Activated T-helper 2 cell treated with anti-CD3 and anti-CD28 coated beads, Interferon-gamma antibody, Interleukin-2, Interleukin-4, amounts not matched to agents 10 μg/mL and 5 μg/mL and 100 μg/mL, durations not matched to agents 14 hours and 24 hours and 36 hours (primary cell): ENCODE measurements at regions not wholly inside any gene's neighbourhood (a gene's known extent, or its start where the extent isn't known, plus 50 kb on each side); places are given as distances from the start of the nearest gene placed in this dataset.

Experiments used
- DNase-seq: peaks from one replicate; pipeline ENCODE4 v3.0.0; 2021; ENCODE audit warnings: low spot score
- H3K27ac Mint-ChIP-seq: one replicate; pipeline ENCODE4 v1.8.0; 2021; ENCODE audit warnings: mixed read lengths
- H3K27me3 Mint-ChIP-seq: one replicate; pipeline ENCODE4 v1.8.0; 2021; ENCODE audit warnings: low read depth, mixed read lengths
- H3K36me3 Mint-ChIP-seq: one replicate; pipeline ENCODE4 v1.8.0; 2021; ENCODE audit warnings: low read depth, mixed read lengths
- H3K4me1 Mint-ChIP-seq: one replicate; pipeline ENCODE4 v1.8.0; 2021; ENCODE audit warnings: low read depth, mixed read lengths
- H3K4me3 Mint-ChIP-seq: one replicate; pipeline ENCODE4 v1.8.0; 2021; ENCODE audit warnings: low read depth, mild to moderate bottlenecking, moderate library complexity, mixed read lengths
- H3K9me3 Mint-ChIP-seq: one replicate; pipeline ENCODE4 v1.8.0; 2021; ENCODE audit warnings: mixed read lengths
- intact Hi-C: fragments of 100-400 bp; cut with micrococcal nuclease; formaldehyde crosslinking; loops from one replicate; pipeline ENCODE4 v1.15.1; 2023

GRCh38 chr4:127131527-127131926, 501.2 kb upstream of the INTU start:
- Mint-ChIP-seq H3K9me3 (peaks cover 8% of the 10 kb centered on the region), H3K27ac (no peak overlapping the region), H3K36me3 (no peaks in the 10 kb centered on the region), H3K4me3 (no peak overlapping the region), H3K4me1 (no peaks in the 10 kb centered on the region), H3K27me3 (no peaks in the 10 kb centered on the region)
- DNase-seq = no peak
- intact Hi-C loops = no loop called here

GRCh38 chr4:127134490-127134889, 498.3 kb upstream of the INTU start:
- Mint-ChIP-seq H3K27me3 (no peaks in the 10 kb centered on the region), H3K4me1 (no peaks in the 10 kb centered on the region), H3K36me3 (no peaks in the 10 kb centered on the region), H3K9me3 (peaks cover 4% of the 10 kb centered on the region), H3K4me3 (no peak overlapping the region), H3K27ac (no peak overlapping the region)
- intact Hi-C loops = no loop called here
- DNase-seq = no peak

DNA sequence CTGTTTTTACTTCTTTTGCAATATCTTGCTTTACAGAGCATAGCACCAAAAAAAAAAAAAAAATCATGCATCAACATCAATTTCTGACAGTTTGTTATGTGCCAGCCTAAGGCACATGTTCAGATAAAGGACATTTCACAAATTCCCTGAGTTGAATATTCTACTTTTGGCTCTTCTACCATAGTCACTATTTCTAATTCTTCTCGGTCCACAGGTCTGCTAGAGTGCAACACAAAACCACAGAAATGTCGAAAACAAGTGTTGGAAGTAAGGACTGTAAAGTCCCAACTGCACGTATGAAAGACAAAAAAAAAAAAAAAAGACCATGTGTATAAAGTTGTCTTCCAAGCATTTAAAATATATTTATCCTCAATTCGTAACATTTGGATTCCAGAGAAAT, 494.2 kb upstream of the INTU start:
- Mint-ChIP-seq H3K27ac (no peak overlapping the region), H3K9me3 (no peaks in the 10 kb centered on the region), H3K4me1 (no peaks in the 10 kb centered on the region), H3K27me3 (no peaks in the 10 kb centered on the region), H3K36me3 (no peaks in the 10 kb centered on the region), H3K4me3 (no peak overlapping the region)
- DNase-seq = no peak
- intact Hi-C loops = no loop called here

GRCh38 chr4:127139788-127140286, 492.9 kb upstream of the INTU start:
- DNase-seq = no peak
- Mint-ChIP-seq H3K9me3 (no peaks in the 10 kb centered on the region), H3K4me3 (no peak overlapping the region), H3K27me3 (no peaks in the 10 kb centered on the region), H3K4me1 (no peaks in the 10 kb centered on the region), H3K36me3 (no peaks in the 10 kb centered on the region), H3K27ac (no peak overlapping the region)
- intact Hi-C loops = no loop called here

DNA sequence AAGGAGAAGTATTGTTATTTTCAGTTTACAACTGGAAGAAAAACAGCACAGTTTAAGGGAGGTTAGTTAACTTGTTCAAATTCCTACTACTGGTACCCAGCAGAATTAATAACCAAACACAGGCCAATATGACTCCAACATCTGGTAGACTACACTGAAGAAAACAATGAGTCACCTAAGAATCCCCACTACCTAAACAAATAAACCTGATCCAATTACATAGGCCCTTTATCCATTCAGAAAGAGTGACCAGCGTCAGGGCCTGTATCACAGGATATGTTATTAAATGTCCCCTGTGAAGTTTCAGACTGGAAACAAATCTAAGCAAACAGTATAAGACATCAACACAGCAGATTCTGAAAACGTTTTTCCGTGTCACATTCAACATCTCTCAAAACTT, 492.5 kb upstream of the INTU start:
- H3K36me3 Mint-ChIP-seq = no peaks in the 10 kb centered on the region
- DNase-seq = no peak
- H3K27me3 Mint-ChIP-seq = no peaks in the 10 kb centered on the region
- H3K9me3 Mint-ChIP-seq = no peaks in the 10 kb centered on the region
- intact Hi-C loops = no loop called here
- no peaks in the 10 kb centered on the region for H3K4me1 Mint-ChIP-seq
- H3K27ac Mint-ChIP-seq = no peak overlapping the region
- H3K4me3 Mint-ChIP-seq = no peak overlapping the region

DNA sequence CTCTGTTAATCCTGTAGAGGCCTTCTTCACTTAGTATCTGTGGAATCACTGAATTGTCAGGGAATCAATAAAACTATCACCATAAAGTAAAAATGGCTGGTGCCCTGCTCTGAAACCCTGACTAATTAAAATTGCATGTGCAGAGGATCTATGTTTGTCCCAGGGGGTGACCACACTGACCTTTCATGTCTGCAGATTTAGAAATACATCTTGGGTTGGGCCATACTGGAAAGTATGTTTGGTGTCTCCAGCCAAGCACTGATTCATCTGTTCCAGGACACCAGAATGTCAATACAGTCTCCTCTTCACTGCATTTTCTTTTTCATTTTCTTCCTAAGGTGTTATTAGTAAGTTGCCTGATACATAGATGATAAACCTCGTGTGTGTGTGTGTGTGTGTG, 490.9 kb upstream of the INTU start:
- intact Hi-C loops = no loop called here
- DNase-seq = no peak
- Mint-ChIP-seq H3K27me3 (no peaks in the 10 kb centered on the region), H3K36me3 (no peaks in the 10 kb centered on the region), H3K4me3 (no peak overlapping the region), H3K27ac (no peak overlapping the region), H3K4me1 (no peaks in the 10 kb centered on the region), H3K9me3 (no peaks in the 10 kb centered on the region)

GRCh38 chr4:127143460-127144195, 489.1 kb upstream of the INTU start:
- intact Hi-C loops = no loop called here
- H3K27me3 Mint-ChIP-seq = no peaks in the 10 kb centered on the region
- no peaks in the 10 kb centered on the region for H3K36me3 Mint-ChIP-seq
- DNase-seq = no peak
- H3K4me3 Mint-ChIP-seq = no peak overlapping the region
- H3K4me1 Mint-ChIP-seq = no peaks in the 10 kb centered on the region
- peaks cover 7% of the 10 kb centered on the region for H3K9me3 Mint-ChIP-seq
- no peak overlapping the region for H3K27ac Mint-ChIP-seq

DNA sequence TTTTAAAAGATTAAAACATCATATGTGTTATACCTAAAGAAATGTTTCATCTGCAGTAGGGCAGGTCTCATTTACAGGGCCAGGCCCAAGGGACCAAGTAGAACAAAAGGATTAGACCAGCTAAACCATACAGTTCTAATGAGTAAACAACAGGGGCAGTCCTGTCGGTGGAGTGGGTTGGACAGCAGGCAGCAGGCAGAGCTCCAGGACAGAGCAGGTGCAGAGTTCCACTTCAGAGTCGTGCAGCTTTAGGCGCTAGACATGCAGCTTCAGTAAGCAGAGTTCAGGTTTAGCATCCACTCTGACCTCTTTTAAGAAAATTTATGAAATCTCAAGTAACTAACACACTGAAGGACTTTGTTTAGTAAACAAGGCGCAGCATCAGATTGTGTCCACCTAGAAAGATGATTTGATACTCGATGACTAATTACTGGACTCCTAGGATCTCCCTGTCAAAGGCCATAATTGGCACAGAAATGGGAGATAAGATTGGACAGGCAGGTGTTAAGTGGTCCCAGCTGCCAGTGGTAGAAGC, 487.7 kb upstream of the INTU start:
- Mint-ChIP-seq H3K27me3 (no peaks in the 10 kb centered on the region), H3K9me3 (peaks cover 12% of the 10 kb centered on the region), H3K36me3 (no peaks in the 10 kb centered on the region), H3K27ac (no peak overlapping the region), H3K4me3 (no peak overlapping the region), H3K4me1 (no peaks in the 10 kb centered on the region)
- DNase-seq = no peak
- intact Hi-C loops = no loop called here

GRCh38 chr4:127148165-127148564, 484.6 kb upstream of the INTU start:
- Mint-ChIP-seq H3K4me3 (no peak overlapping the region), H3K9me3 (peaks cover 20% of the 10 kb centered on the region), H3K4me1 (no peaks in the 10 kb centered on the region), H3K36me3 (no peaks in the 10 kb centered on the region), H3K27ac (no peak overlapping the region), H3K27me3 (no peaks in the 10 kb centered on the region)
- no peak for DNase-seq
- intact Hi-C loops = no loop called here

DNA sequence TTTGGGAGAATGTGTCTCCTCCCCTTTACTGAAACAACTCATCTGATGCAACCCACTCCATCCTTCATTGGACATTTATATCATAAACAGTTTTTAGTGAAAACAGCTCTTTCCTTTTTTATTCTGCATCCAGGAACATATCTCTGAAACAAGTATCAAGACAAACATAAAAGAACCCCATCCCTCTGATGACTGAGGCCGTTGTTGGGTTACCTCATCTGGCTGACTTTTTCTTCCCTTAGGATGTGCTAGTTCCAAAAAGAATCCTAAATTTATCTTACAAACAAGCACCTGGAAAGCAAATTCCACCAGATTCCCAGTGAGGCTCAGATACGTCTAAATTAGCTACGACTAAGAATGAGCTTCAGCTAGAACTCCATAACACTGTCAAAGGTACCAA, 483.7 kb upstream of the INTU start:
- intact Hi-C loops = no loop called here
- DNase-seq = no peak
- Mint-ChIP-seq H3K27me3 (no peaks in the 10 kb centered on the region), H3K4me3 (no peak overlapping the region), H3K27ac (no peak overlapping the region), H3K36me3 (no peaks in the 10 kb centered on the region), H3K4me1 (no peaks in the 10 kb centered on the region), H3K9me3 (peaks cover 20% of the 10 kb centered on the region)

GRCh38 chr4:127151941-127152340, 480.8 kb upstream of the INTU start:
- no peak overlapping the region for H3K4me3 Mint-ChIP-seq
- no peaks in the 10 kb centered on the region for H3K36me3 Mint-ChIP-seq
- no peak for DNase-seq
- intact Hi-C loops = no loop called here
- H3K27ac Mint-ChIP-seq = no peak overlapping the region
- no peaks in the 10 kb centered on the region for H3K4me1 Mint-ChIP-seq
- no peaks in the 10 kb centered on the region for H3K27me3 Mint-ChIP-seq
- H3K9me3 Mint-ChIP-seq = peaks cover 20% of the 10 kb centered on the region

DNA sequence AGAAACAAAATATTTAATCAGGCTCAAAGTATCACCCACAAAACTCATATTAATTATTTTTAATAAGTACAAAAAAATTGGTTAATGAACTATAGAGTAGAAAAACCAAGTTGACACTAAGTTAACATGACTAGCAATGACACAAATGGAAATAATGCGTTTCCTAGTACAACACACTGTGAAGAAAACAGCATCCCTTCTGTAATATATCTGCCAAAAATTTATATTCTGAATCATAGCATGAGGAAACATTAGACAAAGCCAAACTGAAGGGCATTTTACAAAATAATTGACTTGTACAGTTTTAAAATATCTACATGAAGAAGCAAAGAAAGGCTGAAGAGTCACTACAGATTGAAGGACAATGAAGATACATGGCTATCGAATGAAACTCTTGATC, 477.6 kb upstream of the INTU start:
- DNase-seq = no peak
- H3K27ac Mint-ChIP-seq = no peak overlapping the region
- peaks cover 7% of the 10 kb centered on the region for H3K9me3 Mint-ChIP-seq
- no peak overlapping the region for H3K4me3 Mint-ChIP-seq
- intact Hi-C loops = no loop called here
- no peaks in the 10 kb centered on the region for H3K27me3 Mint-ChIP-seq
- no peaks in the 10 kb centered on the region for H3K36me3 Mint-ChIP-seq
- H3K4me1 Mint-ChIP-seq = no peaks in the 10 kb centered on the region

DNA sequence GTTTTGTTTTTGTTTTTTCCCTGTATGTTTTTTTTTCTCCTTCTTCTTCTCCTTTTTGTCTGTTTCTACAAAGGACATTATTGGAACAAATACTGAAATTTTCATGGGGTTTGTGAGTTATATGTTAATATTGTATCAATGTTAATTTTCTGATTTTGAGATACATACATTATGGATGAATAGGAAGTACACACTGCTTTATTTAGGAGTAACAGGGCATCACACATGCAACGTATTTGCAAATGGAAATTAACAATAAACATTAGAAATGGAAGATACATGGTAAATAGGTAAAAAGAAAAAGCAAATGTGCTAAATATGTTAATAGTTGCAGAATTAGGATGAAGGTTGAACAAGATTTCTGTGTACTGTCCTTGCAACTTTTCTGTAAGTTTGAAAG, 477.2 kb upstream of the INTU start:
- no peak for DNase-seq
- no peak overlapping the region for H3K27ac Mint-ChIP-seq
- H3K36me3 Mint-ChIP-seq = no peaks in the 10 kb centered on the region
- no peaks in the 10 kb centered on the region for H3K4me1 Mint-ChIP-seq
- no peaks in the 10 kb centered on the region for H3K27me3 Mint-ChIP-seq
- intact Hi-C loops = no loop called here
- H3K9me3 Mint-ChIP-seq = peaks cover 7% of the 10 kb centered on the region
- no peak overlapping the region for H3K4me3 Mint-ChIP-seq
